ENCODE measurements at regions not wholly inside any gene's neighbourhood (a gene's known extent, or its start where the extent isn't known, plus 50 kb on each side); places are given as distances from the start of the nearest gene placed in this dataset.
A peak's percentile ranks its signal among the peaks of the same experiment; 100 is the strongest.

GRCh38 chr3:23094412-23094811 is 108.7 kb upstream of the UBE2E2 start:
- intact Hi-C loops (cut with DNase I), result no loop called here
- ATAC-seq (ENCODE audit: poor library complexity), result no peak

DNA sequence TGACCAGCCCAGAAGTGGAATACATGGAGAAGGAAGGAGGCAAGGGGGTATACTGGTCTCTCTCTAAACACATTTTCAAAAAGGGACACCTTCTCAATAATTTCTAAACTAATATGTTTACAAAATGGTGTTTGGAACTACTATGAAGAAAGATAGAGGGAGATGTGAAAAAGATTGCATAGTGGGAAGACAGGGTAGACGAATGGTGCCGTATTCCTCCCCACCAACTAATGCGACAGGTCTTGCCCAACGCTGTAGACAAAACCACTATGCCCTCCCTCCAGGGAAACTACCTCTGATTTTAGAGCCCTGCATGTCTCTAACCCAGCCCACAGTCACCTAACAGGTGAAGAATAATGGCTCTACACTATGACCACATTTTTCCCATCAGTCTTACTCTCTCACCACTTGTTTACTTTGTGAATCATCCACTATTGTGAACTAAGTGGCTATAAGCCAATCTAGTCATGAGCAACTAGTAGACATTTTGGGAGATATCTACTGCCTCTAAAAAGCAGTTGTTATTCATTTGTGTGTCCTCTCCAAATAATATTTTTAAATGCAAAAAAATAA is 108.2 kb upstream of the UBE2E2 start:
- DNase-seq, result no peak
- no peak for ATAC-seq (ENCODE audit: poor library complexity)
- intact Hi-C loops (cut with DNase I), result no loop called here

More at GRCh38 chr3:23094412-23094811, 108.7 kb upstream of the UBE2E2 start:
- no peak for DNase-seq

- ATAC-seq (ENCODE audit: poor library complexity), result no peak
- DNase-seq, result no peak
These were observed 107.1 kb upstream of the UBE2E2 start for GRCh38 chr3:23096041-23096440.

DNA sequence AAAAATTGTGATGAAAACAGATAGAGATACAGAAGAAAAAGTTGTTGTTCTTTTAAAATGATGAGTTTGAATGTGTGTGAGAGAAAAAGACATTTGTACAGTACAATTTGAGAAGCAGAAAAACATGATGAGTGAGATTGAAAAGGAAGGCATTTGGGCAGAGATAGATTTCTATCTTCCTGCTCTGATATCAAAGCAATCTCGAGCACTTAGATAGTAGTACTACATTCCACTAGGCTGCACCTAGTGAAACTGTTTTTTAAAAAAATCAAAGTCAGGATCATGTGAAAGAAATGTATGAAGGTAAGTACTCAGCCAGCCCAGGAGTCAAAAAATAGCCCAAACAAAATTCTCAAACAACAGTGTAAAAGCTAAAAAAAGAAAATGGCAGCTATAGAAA is 104.1 kb upstream of the UBE2E2 start:
- DNase-seq, result no peak
- no peak for ATAC-seq (ENCODE audit: poor library complexity)
- intact Hi-C loops (cut with DNase I), result no loop called here

More at GRCh38 chr3:23096041-23096440, 107.1 kb upstream of the UBE2E2 start:
- intact Hi-C loops (cut with DNase I), result no loop called here

- intact Hi-C loops (cut with DNase I), result no loop called here
These were observed 103.5 kb upstream of the UBE2E2 start for GRCh38 chr3:23099677-23100076.

DNA sequence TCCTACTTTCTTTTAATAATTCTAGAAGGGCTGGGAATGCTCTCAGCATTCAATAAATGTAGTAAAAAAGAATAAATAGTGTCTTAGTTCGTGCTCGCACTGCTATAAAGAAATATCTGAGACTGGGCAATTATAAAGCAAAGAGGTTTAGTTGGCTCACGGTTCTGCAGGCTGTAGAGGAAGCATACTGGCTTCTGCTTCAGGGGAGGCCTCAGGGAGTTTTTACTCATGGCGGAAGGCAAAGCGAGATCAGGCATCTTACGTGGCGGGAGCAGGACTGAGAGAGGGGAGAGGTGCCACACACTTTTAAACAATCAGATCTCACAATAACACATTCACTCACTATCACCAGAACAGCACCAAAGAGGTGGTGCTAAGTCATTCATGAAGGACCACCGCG is 103.0 kb upstream of the UBE2E2 start:
- no peak for DNase-seq
- intact Hi-C loops (cut with DNase I), result no loop called here
- ATAC-seq (ENCODE audit: poor library complexity), result no peak

More at GRCh38 chr3:23099677-23100076, 103.5 kb upstream of the UBE2E2 start:
- ATAC-seq (ENCODE audit: poor library complexity) (no peak), DNase-seq (no peak)

DNA sequence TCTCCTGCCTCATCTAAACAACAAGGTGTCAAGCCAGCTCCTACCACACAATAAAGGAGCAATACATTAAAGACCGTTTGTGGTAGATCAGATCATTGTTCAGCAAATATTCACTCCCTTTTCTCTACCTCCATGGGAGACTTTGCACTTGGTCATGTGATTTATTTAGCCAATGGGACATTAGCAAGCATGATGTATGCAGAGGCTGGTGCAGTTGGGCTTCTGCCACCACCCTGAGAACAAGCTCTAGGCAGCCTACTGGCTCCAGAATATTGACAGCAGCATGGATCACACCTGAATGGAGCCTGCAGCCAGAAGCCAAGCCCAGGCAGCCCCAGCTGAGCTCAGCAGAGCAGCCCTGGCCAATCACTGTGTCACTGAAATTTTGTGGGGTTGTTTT is 99.4 kb upstream of the UBE2E2 start:
- DNase-seq, result no peak
- no peak for ATAC-seq (ENCODE audit: poor library complexity)
- intact Hi-C loops (cut with DNase I), result no loop called here

DNA sequence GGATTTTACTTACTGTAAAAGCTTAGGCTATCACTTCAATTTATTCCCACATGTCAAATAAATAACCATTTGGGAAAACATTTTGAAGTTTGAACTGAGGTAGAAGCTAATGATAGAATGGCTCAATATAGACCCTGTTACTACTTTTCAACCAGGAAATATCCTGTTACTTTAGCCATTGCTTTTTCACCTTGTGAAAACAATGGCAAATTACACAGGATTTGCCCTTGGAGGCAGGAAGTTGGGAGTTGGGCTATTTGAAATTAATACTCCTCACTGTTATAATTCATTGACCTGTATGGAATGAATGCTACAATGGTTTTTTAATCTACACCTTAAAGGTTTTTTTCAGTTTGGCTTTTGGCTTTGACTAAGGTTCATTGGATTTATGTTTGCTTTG is 98.1 kb upstream of the UBE2E2 start:
- DNase-seq (no peak), ATAC-seq (ENCODE audit: poor library complexity) (no peak)
- intact Hi-C loops (cut with DNase I), result no loop called here

DNA sequence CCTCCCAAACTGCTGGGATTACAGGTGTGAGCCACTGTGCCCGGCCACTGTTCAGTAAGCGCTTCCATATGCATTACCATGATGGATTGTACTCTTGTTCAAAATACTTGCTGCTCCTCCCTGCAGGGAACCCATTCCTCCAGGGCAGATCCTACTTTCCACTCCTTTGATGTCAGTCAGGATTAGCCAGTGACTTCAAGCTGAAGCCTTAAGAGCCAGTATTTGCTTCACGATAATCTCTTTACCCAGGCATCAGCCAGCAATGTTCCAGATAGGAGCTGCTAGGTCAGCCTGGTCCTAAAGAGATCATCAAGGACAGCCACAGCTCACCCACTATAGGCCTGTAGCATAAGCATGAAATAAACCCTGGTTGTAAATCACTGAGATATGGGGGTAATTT is 96.5 kb upstream of the UBE2E2 start:
- ATAC-seq (ENCODE audit: poor library complexity) (no peak), DNase-seq (no peak)
- intact Hi-C loops (cut with DNase I), result no loop called here

- no peak for DNase-seq
- ATAC-seq (ENCODE audit: poor library complexity), result no peak
- intact Hi-C loops (cut with DNase I), result no loop called here
These were observed 95.9 kb upstream of the UBE2E2 start for GRCh38 chr3:23107221-23107620.

GRCh38 chr3:23108451-23109057 is 94.6 kb upstream of the UBE2E2 start:
- intact Hi-C loops (cut with DNase I), result no loop called here
- ATAC-seq (ENCODE audit: poor library complexity), result no peak

DNA sequence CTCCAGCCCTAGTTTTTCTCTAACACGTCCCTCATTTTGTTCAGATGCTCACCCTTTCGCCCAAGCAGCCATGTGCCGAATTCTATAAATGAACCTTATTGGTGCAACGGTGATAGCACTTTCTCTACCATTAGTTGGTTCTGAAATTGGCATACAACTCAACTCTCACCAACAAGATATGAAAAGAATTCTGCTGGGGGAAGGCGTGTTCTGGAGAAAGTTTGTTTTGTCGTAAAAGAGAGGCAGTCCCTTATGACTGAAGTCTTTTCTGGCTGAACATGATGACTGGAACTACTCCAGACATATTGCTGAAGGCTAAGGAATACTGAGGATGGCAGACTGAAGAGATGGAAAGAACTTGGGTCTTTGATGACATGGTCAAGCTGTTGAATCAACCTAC is 91.8 kb upstream of the UBE2E2 start:
- DNase-seq, result no peak
- no peak for ATAC-seq (ENCODE audit: poor library complexity)
- intact Hi-C loops (cut with DNase I), result no loop called here

More at GRCh38 chr3:23108451-23109057, 94.6 kb upstream of the UBE2E2 start:
- no peak for DNase-seq

DNA sequence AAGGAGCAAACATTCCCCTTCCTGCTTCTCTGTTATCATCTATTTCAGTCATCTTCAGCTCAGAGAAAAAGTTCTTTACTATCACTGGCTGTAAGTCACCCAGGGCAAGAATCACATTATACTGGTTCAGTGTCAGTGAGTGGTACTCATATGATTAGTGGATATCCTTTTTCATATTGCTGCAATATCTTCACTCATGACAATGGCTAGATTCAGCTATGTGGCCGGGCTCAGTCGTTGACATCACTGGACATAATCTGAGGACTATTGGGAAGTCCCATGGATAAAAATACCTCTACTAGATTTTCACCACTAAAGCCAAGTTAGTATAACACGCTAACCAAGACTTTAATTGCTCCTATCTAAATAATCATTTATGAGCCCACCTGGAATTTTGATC is 91.3 kb upstream of the UBE2E2 start:
- ATAC-seq (ENCODE audit: poor library complexity) (no peak), DNase-seq (no peak)
- intact Hi-C loops (cut with DNase I), result no loop called here

DNA sequence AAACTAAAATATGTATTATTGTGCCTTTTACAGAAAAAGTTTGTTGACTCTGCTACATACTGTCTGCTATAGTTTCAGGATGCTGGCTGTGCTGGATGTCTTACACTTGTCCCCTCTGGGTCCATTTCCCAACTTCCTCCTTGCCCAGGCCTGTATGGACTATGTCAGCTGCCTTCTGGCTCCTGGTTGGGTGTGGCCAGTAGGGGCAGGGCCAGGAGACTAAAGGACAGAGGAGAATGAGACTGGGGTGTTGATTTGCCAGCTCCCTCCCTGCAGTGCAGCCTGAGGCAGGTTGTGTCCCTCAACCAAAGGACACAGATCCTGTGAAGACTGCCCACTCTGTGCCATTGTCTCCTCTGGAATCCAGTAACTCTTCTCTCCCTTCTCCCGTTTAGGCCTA is 90.6 kb upstream of the UBE2E2 start:
- ATAC-seq (ENCODE audit: poor library complexity) (peak; percentile 46), DNase-seq (no peak)
- intact Hi-C loops (cut with DNase I), result no loop called here

DNA sequence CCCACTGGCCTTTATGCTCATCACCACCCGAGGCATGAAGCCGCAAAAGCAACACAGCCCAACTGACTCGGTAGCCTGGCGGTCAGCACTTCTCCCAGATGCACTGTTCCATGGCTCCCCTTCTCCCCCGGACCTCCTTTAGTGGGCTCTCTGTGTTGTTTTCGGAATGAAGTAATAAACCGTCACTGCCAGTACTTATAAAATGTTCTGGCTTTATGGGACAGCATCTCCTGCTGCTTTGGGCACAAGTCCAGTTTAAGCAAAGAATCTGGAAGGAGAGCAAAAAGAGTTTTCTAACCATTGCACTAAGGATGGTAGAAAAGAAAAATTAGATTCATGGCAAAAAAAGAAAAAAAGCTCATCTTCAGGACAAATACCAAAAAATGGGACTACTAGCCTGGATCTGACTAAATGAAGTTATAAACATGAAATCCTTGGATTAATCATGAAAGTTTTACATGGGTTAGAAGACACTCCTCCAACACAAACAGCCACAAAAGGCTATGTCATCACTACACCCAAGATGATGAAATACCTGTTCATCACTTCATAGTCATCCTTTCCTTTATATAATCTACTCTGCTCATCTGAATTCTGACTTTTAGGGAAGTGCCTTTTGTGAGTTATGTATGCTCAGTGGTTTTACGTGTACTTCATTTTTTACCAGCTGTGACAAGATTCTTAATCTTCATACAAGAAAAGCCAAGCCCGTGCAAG is 89.5 kb upstream of the UBE2E2 start:
- ATAC-seq (ENCODE audit: poor library complexity) (peak; percentile 39), DNase-seq (no peak)
- intact Hi-C loops (cut with DNase I), result no loop called here

GRCh38 chr3:23114432-23114831 is 88.7 kb upstream of the UBE2E2 start:
- intact Hi-C loops (cut with DNase I), result no loop called here
- ATAC-seq (ENCODE audit: poor library complexity), result no peak
- no peak for DNase-seq

GRCh38 chr3:23115171-23115877 is 87.8 kb upstream of the UBE2E2 start:
- intact Hi-C loops (cut with DNase I), result no loop called here
- DNase-seq (no peak), ATAC-seq (ENCODE audit: poor library complexity) (no peak)

GRCh38 chr3:23116081-23116837 is 86.9 kb upstream of the UBE2E2 start:
- DNase-seq (no peak), ATAC-seq (ENCODE audit: poor library complexity) (no peak)
- intact Hi-C loops (cut with DNase I), result no loop called here

GRCh38 chr3:23117856-23118255 is 85.3 kb upstream of the UBE2E2 start:
- DNase-seq (no peak), ATAC-seq (ENCODE audit: poor library complexity) (no peak)
- intact Hi-C loops (cut with DNase I), result no loop called here
